ENCODE measurements at regions not wholly inside any gene's neighbourhood (a gene's known extent, or its start where the extent isn't known, plus 50 kb on each side); places are given as distances from the start of the nearest gene placed in this dataset.

DNA sequence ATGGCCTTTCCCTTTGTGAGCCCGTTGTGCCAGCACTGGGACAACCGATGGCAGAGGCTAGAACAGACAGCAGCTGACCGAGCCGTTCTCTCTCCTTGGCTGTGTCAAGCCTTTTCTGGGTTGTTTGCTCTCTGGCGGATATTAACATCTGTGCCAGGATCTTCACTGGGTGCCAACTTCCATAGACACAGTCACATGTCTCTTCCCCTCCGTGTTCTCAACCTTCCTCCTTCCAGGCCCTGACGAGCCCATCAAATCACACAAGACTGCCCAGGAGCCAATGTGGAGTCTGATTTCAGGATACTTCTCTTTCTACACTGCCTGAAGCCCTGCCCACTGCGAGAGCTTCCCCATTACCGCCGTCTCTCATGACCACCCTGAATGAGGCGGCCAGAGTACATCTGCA, 111.0 kb upstream of the RALGAPA2 start:
- DNase-seq, result peak in 1 of 2 donors; percentile 6

GRCh38 chr20:20821484-20822260, 109.2 kb upstream of the RALGAPA2 start:
- no peak for DNase-seq

GRCh38 chr20:20820785-20821483, 108.5 kb upstream of the RALGAPA2 start:
- DNase-seq, result no peak

- no peak for DNase-seq
These were observed 107.7 kb upstream of the RALGAPA2 start for GRCh38 chr20:20820104-20820503.

DNA sequence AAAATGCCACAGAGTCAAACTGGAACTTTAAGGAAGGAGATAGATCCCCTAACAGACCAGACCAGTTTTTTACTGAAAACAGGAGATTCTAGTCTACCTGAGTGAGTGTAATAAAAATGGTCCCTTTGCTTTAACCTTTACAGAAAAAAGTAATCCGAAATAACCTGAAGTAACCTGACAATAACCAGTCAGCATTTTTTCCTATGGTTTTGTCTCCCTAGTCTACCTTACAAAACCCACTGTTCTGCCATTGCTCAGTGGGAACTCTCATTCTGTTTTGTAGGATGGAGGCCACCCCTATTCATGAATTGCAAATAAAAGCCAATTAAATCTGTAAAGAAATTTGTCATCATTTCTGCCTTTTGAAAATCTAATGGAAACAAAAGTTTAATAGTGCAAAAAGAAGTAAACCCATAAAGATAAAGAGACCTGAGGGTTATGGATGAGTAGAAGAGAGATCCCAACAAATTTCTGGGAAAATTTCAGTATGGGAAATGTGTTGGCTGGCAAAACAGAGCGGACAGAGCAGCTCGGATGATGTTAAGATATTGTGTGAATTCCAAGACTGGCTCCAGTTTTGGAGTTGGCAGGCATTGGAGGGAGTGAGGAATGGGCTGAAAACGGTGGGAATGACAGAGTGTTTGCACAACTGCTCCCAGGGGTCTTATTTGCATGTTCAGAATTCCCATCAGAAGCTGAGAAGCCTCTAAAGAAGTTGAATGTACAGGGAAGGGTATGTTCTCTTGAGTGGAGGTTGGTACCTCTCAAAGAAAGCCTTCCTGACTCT, 104.7 kb upstream of the RALGAPA2 start:
- no peak for DNase-seq

- no peak for DNase-seq
These were observed 103.4 kb upstream of the RALGAPA2 start for GRCh38 chr20:20815711-20816455.

DNA sequence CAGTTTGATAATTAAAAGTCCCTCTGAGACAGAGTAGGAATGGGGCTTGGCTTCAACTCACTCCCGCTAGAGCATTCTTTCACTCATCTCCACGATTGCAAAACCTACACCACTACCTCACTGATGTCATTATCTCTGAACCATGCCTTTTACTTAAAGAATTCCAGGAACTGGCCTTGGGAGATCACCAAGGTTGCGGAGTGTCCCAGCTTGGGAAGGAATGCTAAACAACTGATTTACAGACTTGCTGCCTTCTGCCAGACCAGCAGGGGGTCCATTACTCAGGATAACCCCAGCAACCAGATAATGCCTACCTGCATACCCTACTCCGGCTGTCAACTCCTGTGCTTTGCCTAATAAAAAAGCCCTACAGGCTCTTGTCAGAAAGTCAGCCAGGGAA, 102.2 kb upstream of the RALGAPA2 start:
- no peak for DNase-seq

- no peak for DNase-seq
These were observed 99.7 kb upstream of the RALGAPA2 start for GRCh38 chr20:20812136-20812535.

GRCh38 chr20:20808016-20808415, 95.6 kb upstream of the RALGAPA2 start:
- no peak for DNase-seq

- DNase-seq, result no peak
These were observed 94.0 kb upstream of the RALGAPA2 start for GRCh38 chr20:20806121-20807095.

DNA sequence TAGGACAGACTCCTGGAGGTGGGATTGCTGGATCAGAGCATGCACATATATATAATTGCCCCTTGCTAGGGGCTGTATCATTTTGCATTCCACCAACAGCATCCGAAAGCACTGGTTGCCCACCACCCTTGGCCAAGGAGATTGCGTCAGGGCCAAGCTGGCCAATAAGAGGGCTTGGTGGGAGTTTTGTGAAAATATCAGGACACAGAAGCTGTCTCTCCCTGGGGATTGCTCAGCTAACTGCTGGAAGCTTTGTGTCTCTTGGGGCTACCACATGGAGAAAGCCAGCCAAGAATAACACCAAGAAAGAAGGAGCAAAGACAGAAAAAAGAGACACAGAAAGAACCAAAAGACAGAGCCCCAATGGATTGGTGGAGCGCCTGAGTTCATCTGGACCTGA, 90.6 kb upstream of the RALGAPA2 start:
- DNase-seq, result no peak

GRCh38 chr20:20802328-20802727, 89.9 kb upstream of the RALGAPA2 start:
- DNase-seq, result no peak

- no peak for DNase-seq
These were observed 87.4 kb upstream of the RALGAPA2 start for GRCh38 chr20:20799716-20800312.

DNA sequence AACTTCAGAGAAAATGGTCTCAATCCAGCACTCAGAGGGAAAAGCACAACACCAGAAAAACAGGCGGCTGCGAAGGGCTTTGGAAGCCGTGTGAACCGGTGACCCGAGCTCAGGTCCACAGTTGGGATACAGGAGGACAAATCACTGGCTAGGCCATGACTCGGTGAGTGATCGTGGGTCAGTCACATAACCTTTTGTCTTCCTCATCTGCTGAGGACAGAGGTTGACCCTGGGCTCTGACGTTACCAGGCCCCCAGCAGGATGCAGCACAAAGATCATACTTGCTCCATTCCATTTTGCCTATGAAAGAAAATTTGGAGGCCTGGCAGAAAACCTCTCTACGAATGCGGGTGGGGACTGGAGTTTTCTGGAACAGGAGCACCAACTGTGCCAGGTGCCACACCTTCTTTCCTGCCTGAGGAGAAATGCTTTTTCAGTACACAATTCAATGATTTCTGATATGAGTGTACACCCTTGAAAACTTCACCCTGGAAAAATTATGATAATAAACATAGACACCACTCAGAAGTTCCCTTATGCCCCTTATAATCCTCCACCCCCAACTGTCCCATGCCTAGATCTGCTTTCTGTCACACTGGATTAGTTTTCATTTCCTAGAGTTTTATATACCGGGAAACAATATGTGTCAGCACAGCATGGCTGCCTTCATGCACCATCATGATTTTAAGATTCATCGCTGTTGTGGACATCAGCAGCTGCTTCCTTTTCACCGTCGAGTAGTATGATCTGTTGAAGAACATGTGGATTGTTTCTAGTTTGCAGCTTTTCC, 85.3 kb upstream of the RALGAPA2 start:
- no peak for DNase-seq

DNA sequence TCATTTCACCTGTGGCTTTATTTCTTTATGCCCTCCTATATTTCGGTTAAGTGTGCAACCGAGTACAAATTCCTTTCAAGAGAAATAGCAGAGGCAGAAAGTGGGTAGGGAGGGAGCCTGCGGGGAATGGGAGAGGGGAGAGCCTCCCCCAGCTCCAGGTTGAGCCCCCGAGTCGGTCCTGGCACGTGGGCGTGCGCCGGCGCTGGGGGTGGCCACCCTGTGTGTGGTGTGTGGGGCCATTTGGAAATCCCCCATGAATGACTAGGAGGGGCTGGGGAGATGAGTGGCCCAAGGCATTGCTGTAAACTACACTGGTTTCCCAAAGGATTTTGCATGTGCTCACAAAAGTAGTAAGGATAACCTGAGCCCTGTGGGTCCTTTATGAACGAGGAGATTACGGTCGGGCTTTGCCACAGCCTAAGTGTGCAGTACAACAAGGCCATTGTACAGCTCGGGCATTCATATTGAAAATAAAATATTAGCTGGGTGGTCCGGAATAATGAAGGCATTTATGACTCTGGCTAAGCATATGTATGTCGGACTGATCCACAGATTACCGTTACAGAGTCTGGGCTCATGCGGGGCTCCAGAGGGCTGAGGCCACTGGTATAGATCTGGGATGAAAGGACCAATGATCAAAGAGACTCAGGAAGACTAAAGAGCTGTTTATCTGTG, 84.5 kb upstream of the RALGAPA2 start:
- no peak for DNase-seq

DNA sequence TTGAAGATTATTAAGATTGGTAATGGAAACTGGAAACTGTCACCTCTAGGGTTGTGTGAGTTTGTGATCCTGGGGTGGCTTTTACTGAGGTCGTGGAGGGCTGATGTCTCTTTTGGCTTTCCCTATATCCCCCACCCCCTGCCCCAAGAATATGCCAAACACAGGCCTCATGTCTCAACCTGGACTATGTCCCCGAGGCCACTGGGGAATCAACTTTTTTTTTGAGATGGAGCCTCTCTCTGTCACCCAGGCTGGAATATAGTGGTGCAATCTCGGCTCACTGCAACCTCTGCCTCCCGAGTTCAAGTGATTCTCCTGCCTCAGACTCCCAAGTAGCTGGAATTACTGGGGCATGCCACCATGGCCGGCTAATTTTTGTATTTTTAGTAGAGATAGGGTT, 83.3 kb upstream of the RALGAPA2 start:
- no peak for DNase-seq

DNA sequence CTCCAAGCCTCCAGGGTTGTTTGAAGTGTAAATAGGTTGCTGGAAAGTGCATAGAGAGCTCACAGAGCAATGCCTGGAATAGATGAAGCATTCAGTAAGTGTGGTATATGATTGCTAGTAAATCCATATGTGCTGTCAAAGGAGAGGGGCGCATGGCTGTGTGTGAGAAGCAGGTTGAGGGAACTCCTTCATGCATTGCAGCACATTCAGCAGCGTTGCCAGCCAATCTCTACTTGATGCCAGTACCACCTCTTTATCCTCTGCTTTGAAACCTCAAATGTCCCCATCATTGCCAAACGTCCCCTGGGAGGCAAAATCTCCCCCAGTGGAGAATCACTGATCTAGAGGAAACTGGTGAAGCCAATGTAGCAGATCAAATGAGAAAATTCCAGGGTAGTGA, 82.7 kb upstream of the RALGAPA2 start:
- no peak for DNase-seq

DNA sequence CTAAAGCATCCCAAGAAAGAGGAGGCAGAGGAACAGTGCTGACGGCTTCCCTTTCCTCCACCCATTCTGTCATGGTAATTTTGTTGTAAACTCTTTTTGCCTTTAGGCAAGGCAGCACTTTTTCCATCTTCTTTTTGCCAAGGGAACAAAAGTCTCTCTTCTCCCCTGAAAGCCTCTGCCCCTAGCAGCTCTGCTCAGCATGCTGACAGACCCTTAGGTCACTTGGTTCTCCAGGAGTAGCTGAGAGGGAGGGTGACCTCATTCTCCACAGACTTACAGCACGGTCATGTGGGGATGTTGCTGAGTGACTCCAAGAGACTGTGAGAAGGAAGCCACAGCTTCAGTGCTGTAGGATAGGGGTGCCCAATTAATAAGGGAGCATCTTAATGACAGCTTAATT, 81.1 kb upstream of the RALGAPA2 start:
- DNase-seq, result no peak

DNA sequence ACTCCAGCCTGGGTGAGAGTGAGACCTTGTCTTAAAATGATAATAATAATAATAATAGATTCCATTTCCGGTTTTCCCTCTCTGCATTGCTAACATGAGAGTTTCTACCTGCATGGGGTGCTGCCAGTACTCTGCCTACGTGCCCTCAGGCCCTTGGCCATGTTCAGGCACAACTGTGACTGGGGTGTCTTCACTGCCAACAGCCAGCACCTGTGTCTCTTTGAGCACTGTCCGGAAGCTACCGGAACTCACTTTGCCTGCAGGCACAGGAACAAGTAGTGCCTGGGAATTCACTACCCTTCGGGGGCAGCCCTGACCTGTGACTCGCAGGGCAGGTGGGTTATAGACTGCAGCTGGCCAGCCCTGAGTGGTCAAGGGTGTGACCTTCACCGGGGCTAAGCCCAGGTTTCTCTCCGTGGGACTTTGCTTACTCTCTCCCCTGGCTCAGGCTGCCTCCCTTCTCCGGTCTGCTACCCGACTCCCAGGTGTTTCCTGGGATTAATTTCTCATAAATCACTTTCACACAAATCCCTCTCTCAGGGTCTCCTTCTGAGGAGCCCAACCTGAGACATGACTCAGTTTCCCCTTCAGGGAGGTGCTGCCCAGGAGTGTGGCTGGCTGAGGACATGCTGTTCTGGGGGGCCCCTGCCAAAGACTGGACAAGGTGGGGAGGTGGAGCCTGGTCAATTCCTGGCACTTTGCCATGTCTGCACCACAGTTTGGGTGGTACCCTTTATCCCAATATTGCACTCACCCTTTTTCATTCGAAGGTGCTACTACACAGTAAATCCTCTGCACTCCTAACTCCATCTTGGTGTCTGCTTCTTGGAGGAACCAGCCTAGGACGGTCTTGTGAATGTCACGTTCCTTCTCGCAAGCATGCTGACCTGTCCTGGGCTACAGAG, 79.5 kb upstream of the RALGAPA2 start:
- DNase-seq, result no peak

All from CD4-positive, alpha-beta T cell treated with Interleukin-1 beta for 1 hour (primary cell).